GM23338 (cell line): ENCODE measurements at regions not wholly inside any gene's neighbourhood (a gene's known extent, or its start where the extent isn't known, plus 50 kb on each side); places are given as distances from the start of the nearest gene placed in this dataset.

Source experiments
- CREB1 ChIP-seq: fragments of 250-450 bp; sonication (Bioruptor Pico); IDR thresholded peaks from 2 replicates; pipeline ENCODE4 v1.5.0; 2020; ENCODE audit warnings: low read depth, mild to moderate bottlenecking, moderate library complexity
- EZH2 ChIP-seq: fragments of 200-600 bp; sonication (generic); IDR thresholded peaks from one replicate; pipeline ENCODE4 v1.8.0; 2017; ENCODE audit warnings: antibody characterized with exemption, mild to moderate bottlenecking, low read depth; ENCODE audit not compliant: unreplicated experiment
- EZH2phosphoT487 ChIP-seq: fragments of 200-600 bp; sonication (generic); IDR thresholded peaks from one replicate; pipeline ENCODE4 v1.8.1; 2018; ENCODE audit warnings: antibody characterized with exemption; ENCODE audit not compliant: unreplicated experiment
- POLR2AphosphoS5 ChIP-seq: IDR thresholded peaks from 2 replicates; pipeline ENCODE4 v1.6.1; 2016; ENCODE audit warnings: antibody characterized with exemption, low read depth
- ZNF114 ChIP-seq: fragments of 250-450 bp; sonication (Bioruptor Pico); IDR thresholded peaks from 2 replicates; pipeline ENCODE4 v1.5.0; 2020; ENCODE audit warnings: mild to moderate bottlenecking, moderate library complexity
- TF ChIP-seq, protein P1 (sequence below): IDR thresholded peaks from one replicate; pipeline ENCODE4 v1.6.1; 2018; ENCODE audit warnings: antibody characterized with exemption; ENCODE audit not compliant: unreplicated experiment
- TF ChIP-seq, protein P2 (sequence below), 2 experiments: fragments of 200-600 bp in 1 of 2; sonication (generic) in 1 of 2; conservative IDR thresholded peaks; 2 replicates each; pipeline versions ENCODE4 v1.5.1 to v1.6.1; 2016 to 2017; ENCODE audit warnings: antibody characterized with exemption in 2 of 2, low read depth in 2 of 2, mild to moderate bottlenecking in 2 of 2, moderate library complexity in 1 of 2
- TF ChIP-seq, protein P3 (sequence below): IDR thresholded peaks from 2 replicates; pipeline ENCODE4 v1.6.1; 2016; ENCODE audit warnings: antibody characterized with exemption

DNA sequence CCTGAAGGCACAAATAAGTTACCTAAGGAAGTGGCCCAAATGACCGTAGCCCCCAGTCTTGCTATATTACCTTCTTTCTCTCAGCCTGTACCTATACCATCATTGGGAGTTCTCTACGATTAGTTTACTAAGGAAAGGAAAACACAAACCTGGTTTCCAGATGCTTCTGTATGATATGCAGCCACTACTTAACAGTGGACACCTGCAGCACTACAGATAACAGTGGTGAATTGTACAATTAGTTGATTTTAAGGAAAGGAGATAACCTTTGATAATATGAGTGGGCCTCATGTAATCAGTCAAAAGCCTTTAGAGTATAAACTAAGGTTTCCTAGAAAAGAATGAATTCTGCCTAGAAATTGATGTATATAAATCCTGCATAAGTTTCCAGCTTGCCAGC is 1157.4 kb downstream of the KCNT2 start:
- TF ChIP-seq, protein P1, sequence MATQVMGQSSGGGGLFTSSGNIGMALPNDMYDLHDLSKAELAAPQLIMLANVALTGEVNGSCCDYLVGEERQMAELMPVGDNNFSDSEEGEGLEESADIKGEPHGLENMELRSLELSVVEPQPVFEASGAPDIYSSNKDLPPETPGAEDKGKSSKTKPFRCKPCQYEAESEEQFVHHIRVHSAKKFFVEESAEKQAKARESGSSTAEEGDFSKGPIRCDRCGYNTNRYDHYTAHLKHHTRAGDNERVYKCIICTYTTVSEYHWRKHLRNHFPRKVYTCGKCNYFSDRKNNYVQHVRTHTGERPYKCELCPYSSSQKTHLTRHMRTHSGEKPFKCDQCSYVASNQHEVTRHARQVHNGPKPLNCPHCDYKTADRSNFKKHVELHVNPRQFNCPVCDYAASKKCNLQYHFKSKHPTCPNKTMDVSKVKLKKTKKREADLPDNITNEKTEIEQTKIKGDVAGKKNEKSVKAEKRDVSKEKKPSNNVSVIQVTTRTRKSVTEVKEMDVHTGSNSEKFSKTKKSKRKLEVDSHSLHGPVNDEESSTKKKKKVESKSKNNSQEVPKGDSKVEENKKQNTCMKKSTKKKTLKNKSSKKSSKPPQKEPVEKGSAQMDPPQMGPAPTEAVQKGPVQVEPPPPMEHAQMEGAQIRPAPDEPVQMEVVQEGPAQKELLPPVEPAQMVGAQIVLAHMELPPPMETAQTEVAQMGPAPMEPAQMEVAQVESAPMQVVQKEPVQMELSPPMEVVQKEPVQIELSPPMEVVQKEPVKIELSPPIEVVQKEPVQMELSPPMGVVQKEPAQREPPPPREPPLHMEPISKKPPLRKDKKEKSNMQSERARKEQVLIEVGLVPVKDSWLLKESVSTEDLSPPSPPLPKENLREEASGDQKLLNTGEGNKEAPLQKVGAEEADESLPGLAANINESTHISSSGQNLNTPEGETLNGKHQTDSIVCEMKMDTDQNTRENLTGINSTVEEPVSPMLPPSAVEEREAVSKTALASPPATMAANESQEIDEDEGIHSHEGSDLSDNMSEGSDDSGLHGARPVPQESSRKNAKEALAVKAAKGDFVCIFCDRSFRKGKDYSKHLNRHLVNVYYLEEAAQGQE: no peak
- no peak for TF ChIP-seq EZH2
- TF ChIP-seq, protein P2, sequence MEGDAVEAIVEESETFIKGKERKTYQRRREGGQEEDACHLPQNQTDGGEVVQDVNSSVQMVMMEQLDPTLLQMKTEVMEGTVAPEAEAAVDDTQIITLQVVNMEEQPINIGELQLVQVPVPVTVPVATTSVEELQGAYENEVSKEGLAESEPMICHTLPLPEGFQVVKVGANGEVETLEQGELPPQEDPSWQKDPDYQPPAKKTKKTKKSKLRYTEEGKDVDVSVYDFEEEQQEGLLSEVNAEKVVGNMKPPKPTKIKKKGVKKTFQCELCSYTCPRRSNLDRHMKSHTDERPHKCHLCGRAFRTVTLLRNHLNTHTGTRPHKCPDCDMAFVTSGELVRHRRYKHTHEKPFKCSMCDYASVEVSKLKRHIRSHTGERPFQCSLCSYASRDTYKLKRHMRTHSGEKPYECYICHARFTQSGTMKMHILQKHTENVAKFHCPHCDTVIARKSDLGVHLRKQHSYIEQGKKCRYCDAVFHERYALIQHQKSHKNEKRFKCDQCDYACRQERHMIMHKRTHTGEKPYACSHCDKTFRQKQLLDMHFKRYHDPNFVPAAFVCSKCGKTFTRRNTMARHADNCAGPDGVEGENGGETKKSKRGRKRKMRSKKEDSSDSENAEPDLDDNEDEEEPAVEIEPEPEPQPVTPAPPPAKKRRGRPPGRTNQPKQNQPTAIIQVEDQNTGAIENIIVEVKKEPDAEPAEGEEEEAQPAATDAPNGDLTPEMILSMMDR (conservative IDR thresholded peaks at IDR 0.05; ENCODE audit: low read depth in 2 of 2): no peak
- no peak for TF ChIP-seq POLR2AphosphoS5
- no peak for TF ChIP-seq CREB1
- TF ChIP-seq, protein P3, sequence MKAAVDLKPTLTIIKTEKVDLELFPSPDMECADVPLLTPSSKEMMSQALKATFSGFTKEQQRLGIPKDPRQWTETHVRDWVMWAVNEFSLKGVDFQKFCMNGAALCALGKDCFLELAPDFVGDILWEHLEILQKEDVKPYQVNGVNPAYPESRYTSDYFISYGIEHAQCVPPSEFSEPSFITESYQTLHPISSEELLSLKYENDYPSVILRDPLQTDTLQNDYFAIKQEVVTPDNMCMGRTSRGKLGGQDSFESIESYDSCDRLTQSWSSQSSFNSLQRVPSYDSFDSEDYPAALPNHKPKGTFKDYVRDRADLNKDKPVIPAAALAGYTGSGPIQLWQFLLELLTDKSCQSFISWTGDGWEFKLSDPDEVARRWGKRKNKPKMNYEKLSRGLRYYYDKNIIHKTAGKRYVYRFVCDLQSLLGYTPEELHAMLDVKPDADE: no peak
- TF ChIP-seq EZH2phosphoT487: no peak
- no peak for TF ChIP-seq ZNF114
